ENCODE measurements at regions not wholly inside any gene's neighbourhood (a gene's known extent, or its start where the extent isn't known, plus 50 kb on each side); places are given as distances from the start of the nearest gene placed in this dataset.

GRCh38 chr11:41917900-41918299 lies 458.4 kb upstream of the LRRC4C start:
- intact Hi-C loops (cut with micrococcal nuclease) = no loop called here
- H3K27me3 ChIP-seq (ENCODE audit: control insufficient read depth in 2 of 2, insufficient read depth in 2 of 2, low read length in 2 of 2) = no peaks in the 10 kb centered on the region
- no peaks in the 10 kb centered on the region for H3K36me3 ChIP-seq (replicated peaks in 1 of 2; ENCODE audit: control insufficient read depth in 1 of 2, insufficient read depth in 2 of 2, low read length in 2 of 2)
- Mint-ChIP-seq H3K4me3 (no peak overlapping the region), H3K27ac (no peak overlapping the region), H3K27me3 (ENCODE audit: low read depth in 3 of 3) (peaks cover 0 to 4% (median 0%) of the 10 kb centered on the region in 3 donors), H3K9me3 (peaks cover 3 to 12% (median 5%) of the 10 kb centered on the region in 7 donors), H3K36me3 (no peaks in the 10 kb centered on the region), H3K4me1 (no peaks in the 10 kb centered on the region)
- 85% methylated on average over 3 of the region's 5 CpGs for WGBS (ENCODE audit: insufficient coverage)
- H2AFZ ChIP-seq (ENCODE audit: insufficient read depth, low read depth, low read length, poor library complexity, severe bottlenecking) = no peak overlapping the region
- no peaks in the 10 kb centered on the region for H3K79me2 ChIP-seq (ENCODE audit: insufficient read depth, low read length)
- no peak overlapping the region for H3K4me2 ChIP-seq (replicated peaks; ENCODE audit: extremely low read depth, low read length, poor library complexity, severe bottlenecking)
- no peak overlapping the region for H3K27ac ChIP-seq (ENCODE audit: low read depth in 1 of 2, low read length in 2 of 2)
- H3K9ac ChIP-seq (ENCODE audit: insufficient read depth, low read length, poor library complexity, severe bottlenecking) = no peak overlapping the region
- no peak for TF ChIP-seq CTCF (IDR thresholded peaks at IDR 0.05)
- DNase-seq = no peak
- no peak overlapping the region for H3K4me3 ChIP-seq (replicated peaks in 1 of 3; ENCODE audit: low read depth in 2 of 3, low read length in 3 of 3)
- peaks cover 14 to 25% of the 10 kb centered on the region in 2 donors for H3K9me3 ChIP-seq (replicated peaks in 1 of 2; ENCODE audit: control insufficient read depth in 1 of 2, insufficient read depth in 1 of 2, low read length in 2 of 2)
- no peaks in the 10 kb centered on the region for H3K4me1 ChIP-seq (ENCODE audit: control insufficient read depth in 1 of 2, insufficient read depth in 2 of 2, low read length in 2 of 2)
- H4K20me1 ChIP-seq (ENCODE audit: insufficient read depth, low read length) = no peaks in the 10 kb centered on the region

GRCh38 chr11:41920374-41920773 lies 460.9 kb upstream of the LRRC4C start:
- Histone ChIP-seq H3K27ac (ENCODE audit: low read depth in 1 of 2, low read length in 2 of 2) (no peak overlapping the region), H3K9me3 (replicated peaks in 1 of 2; ENCODE audit: control insufficient read depth in 1 of 2, insufficient read depth in 1 of 2, low read length in 2 of 2) (peaks cover 14 to 21% of the 10 kb centered on the region in 2 donors), H2AFZ (ENCODE audit: insufficient read depth, low read depth, low read length, poor library complexity, severe bottlenecking) (no peak overlapping the region), H3K79me2 (ENCODE audit: insufficient read depth, low read length) (no peaks in the 10 kb centered on the region), H4K20me1 (ENCODE audit: insufficient read depth, low read length) (no peaks in the 10 kb centered on the region), H3K4me3 (replicated peaks in 1 of 3; ENCODE audit: low read depth in 2 of 3, low read length in 3 of 3) (no peak overlapping the region), H3K27me3 (ENCODE audit: control insufficient read depth in 2 of 2, insufficient read depth in 2 of 2, low read length in 2 of 2) (no peaks in the 10 kb centered on the region), H3K4me2 (replicated peaks; ENCODE audit: extremely low read depth, low read length, poor library complexity, severe bottlenecking) (no peak overlapping the region), H3K36me3 (replicated peaks in 1 of 2; ENCODE audit: control insufficient read depth in 1 of 2, insufficient read depth in 2 of 2, low read length in 2 of 2) (no peaks in the 10 kb centered on the region), H3K9ac (ENCODE audit: insufficient read depth, low read length, poor library complexity, severe bottlenecking) (no peak overlapping the region), H3K4me1 (ENCODE audit: control insufficient read depth in 1 of 2, insufficient read depth in 2 of 2, low read length in 2 of 2) (no peaks in the 10 kb centered on the region)
- no peak for DNase-seq
- WGBS (ENCODE audit: insufficient coverage) = no CpG with 5 or more reads among the region's 2 CpGs
- peaks cover 0 to 4% (median 0%) of the 10 kb centered on the region in 3 donors for H3K27me3 Mint-ChIP-seq (ENCODE audit: low read depth in 3 of 3)
- no peak for TF ChIP-seq CTCF (IDR thresholded peaks at IDR 0.05)
- no peak overlapping the region for H3K27ac Mint-ChIP-seq
- no peak overlapping the region for H3K4me3 Mint-ChIP-seq
- H3K9me3 Mint-ChIP-seq = peaks cover 3 to 15% (median 6%) of the 10 kb centered on the region in 7 donors
- no peaks in the 10 kb centered on the region for H3K4me1 Mint-ChIP-seq
- no peaks in the 10 kb centered on the region for H3K36me3 Mint-ChIP-seq
- intact Hi-C loops (cut with micrococcal nuclease) = no loop called here
